ENCODE measurements at regions not wholly inside any gene's neighbourhood (a gene's known extent, or its start where the extent isn't known, plus 50 kb on each side); places are given as distances from the start of the nearest gene placed in this dataset.

- CTCF ChIA-PET (ENCODE audit: low intra/inter-chr PET ratio) = no interaction called here
- peaks cover 23 to 57% of the 10 kb centered on the region in 2 experiments for H3K27me3 ChIP-seq (ENCODE audit: control insufficient read depth in 2 of 2, insufficient read depth in 2 of 2, low read length in 2 of 2)
- TF ChIP-seq KAT8 (IDR thresholded peaks at IDR 0.05; ENCODE audit: low read depth) (no peak), FOS (IDR thresholded peaks at IDR 0.05; ENCODE audit: extremely low read depth, insufficient read length) (no peak), ZNF324 (CRISPR knock-in tag; IDR thresholded peaks at IDR 0.05) (no peak), CC2D1A (IDR thresholded peaks at IDR 0.05) (no peak), HOMEZ (CRISPR knock-in tag; IDR thresholded peaks at IDR 0.05) (no peak), YY1 (IDR thresholded peaks at IDR 0.05; ENCODE audit: borderline replicate concordance in 1 of 3, control insufficient read depth in 1 of 3, extremely low read depth in 1 of 3, insufficient read depth in 3 of 3, insufficient read length in 1 of 3, insufficient replicate concordance in 2 of 3, low read depth in 1 of 3, low read length in 2 of 3) (no peak), FOXM1 (IDR thresholded peaks at IDR 0.05; ENCODE audit: low read depth) (no peak), FOXM1 (CRISPR knock-in tag; IDR thresholded peaks at IDR 0.05; ENCODE audit: low read depth) (no peak), ZNF23 (CRISPR knock-in tag; IDR thresholded peaks at IDR 0.05) (no peak), SREBF1 (IDR thresholded peaks at IDR 0.05; ENCODE audit: borderline replicate concordance, low read depth, low read length) (no peak), ADNP (tag; IDR thresholded peaks at IDR 0.05) (no peak), NFYB (IDR thresholded peaks at IDR 0.05; ENCODE audit: extremely low read depth, insufficient read length) (no peak), ZNF444 (CRISPR knock-in tag; IDR thresholded peaks at IDR 0.05) (no peak)
- TF ChIP-seq, protein P1, sequence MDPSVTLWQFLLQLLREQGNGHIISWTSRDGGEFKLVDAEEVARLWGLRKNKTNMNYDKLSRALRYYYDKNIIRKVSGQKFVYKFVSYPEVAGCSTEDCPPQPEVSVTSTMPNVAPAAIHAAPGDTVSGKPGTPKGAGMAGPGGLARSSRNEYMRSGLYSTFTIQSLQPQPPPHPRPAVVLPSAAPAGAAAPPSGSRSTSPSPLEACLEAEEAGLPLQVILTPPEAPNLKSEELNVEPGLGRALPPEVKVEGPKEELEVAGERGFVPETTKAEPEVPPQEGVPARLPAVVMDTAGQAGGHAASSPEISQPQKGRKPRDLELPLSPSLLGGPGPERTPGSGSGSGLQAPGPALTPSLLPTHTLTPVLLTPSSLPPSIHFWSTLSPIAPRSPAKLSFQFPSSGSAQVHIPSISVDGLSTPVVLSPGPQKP (CRISPR knock-in tag; IDR thresholded peaks at IDR 0.05) = no peak
- TF ChIP-seq, protein P2, sequence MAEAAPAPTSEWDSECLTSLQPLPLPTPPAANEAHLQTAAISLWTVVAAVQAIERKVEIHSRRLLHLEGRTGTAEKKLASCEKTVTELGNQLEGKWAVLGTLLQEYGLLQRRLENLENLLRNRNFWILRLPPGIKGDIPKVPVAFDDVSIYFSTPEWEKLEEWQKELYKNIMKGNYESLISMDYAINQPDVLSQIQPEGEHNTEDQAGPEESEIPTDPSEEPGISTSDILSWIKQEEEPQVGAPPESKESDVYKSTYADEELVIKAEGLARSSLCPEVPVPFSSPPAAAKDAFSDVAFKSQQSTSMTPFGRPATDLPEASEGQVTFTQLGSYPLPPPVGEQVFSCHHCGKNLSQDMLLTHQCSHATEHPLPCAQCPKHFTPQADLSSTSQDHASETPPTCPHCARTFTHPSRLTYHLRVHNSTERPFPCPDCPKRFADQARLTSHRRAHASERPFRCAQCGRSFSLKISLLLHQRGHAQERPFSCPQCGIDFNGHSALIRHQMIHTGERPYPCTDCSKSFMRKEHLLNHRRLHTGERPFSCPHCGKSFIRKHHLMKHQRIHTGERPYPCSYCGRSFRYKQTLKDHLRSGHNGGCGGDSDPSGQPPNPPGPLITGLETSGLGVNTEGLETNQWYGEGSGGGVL (CRISPR knock-in tag; IDR thresholded peaks at IDR 0.05) = no peak
- TF ChIP-seq, protein P3, sequence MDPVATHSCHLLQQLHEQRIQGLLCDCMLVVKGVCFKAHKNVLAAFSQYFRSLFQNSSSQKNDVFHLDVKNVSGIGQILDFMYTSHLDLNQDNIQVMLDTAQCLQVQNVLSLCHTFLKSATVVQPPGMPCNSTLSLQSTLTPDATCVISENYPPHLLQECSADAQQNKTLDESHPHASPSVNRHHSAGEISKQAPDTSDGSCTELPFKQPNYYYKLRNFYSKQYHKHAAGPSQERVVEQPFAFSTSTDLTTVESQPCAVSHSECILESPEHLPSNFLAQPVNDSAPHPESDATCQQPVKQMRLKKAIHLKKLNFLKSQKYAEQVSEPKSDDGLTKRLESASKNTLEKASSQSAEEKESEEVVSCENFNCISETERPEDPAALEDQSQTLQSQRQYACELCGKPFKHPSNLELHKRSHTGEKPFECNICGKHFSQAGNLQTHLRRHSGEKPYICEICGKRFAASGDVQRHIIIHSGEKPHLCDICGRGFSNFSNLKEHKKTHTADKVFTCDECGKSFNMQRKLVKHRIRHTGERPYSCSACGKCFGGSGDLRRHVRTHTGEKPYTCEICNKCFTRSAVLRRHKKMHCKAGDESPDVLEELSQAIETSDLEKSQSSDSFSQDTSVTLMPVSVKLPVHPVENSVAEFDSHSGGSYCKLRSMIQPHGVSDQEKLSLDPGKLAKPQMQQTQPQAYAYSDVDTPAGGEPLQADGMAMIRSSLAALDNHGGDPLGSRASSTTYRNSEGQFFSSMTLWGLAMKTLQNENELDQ (CRISPR knock-in tag; IDR thresholded peaks at IDR 0.05; ENCODE audit: borderline replicate concordance) = no peak
Observed at GRCh38 chr17:77616254-77616731, 342.2 kb upstream of the TNRC6C start.

More at GRCh38 chr17:77616254-77616731, 342.2 kb upstream of the TNRC6C start:
- H4K20me1 ChIP-seq (replicated peaks; ENCODE audit: control insufficient read depth, insufficient read depth, low read length) = no peaks in the 10 kb centered on the region
- H3K79me2 ChIP-seq (ENCODE audit: control insufficient read depth, insufficient read depth, low read length) = no peaks in the 10 kb centered on the region
- H3K4me3 ChIP-seq = no peak overlapping the region
- in situ Hi-C loops (cut with MboI) = no loop called here
- intact Hi-C loops (cut with micrococcal nuclease) = no loop called here
- H3K9me3 ChIP-seq (replicated peaks; ENCODE audit: control insufficient read depth, insufficient read depth, low read depth, low read length) = no peaks in the 10 kb centered on the region
- DNase-seq (ENCODE audit: extremely low read depth in 1 of 4, low spot score in 3 of 4) = no peak
- H3K9me1 ChIP-seq (ENCODE audit: control insufficient read depth, insufficient read depth, low read length) = no peaks in the 10 kb centered on the region
- H3K4me2 ChIP-seq (ENCODE audit: insufficient read depth, low read length) = no peak overlapping the region
- H3K36me3 ChIP-seq (ENCODE audit: control insufficient read depth, insufficient read depth, low read length) = no peaks in the 10 kb centered on the region
- no peak overlapping the region for H3K27ac ChIP-seq (ENCODE audit: extremely low read depth, low read depth, low read length)
- H2AFZ ChIP-seq (ENCODE audit: low read depth, low read length) = no peak overlapping the region
- 0% methylated on average over 3 of the region's 3 CpGs for WGBS (ENCODE audit: insufficient coverage, low coverage, missing lambda C conversion rate)
- POLR2A ChIA-PET = interaction anchor here (0.6 kb wide), 1 partner anchor 35 kb away, joined by 3 read pairs; no protein-coding TSS in a partner anchor
- BruUV-seq (replicated peaks) = no TSS peak
- no peak for FAIRE-seq
- H3K4me1 ChIP-seq (replicated peaks in 1 of 2; ENCODE audit: control insufficient read depth in 2 of 2, insufficient read depth in 2 of 2, low read length in 2 of 2) = peaks cover 0 to 3% of the 10 kb centered on the region in 2 experiments; a peak in 3 of 5 replicates
- H3K9ac ChIP-seq (ENCODE audit: insufficient read depth in 1 of 2, low read depth in 2 of 2, low read length in 2 of 2) = no peak overlapping the region
- no peak for ATAC-seq
